H1 (cell line): ENCODE measurements at regions not wholly inside any gene's neighbourhood (a gene's known extent, or its start where the extent isn't known, plus 50 kb on each side); places are given as distances from the start of the nearest gene placed in this dataset.

Experiments used
- CTCF ChIA-PET: fragments of 300-600 bp; sonication (Branson Sonifier 250); formaldehyde crosslinking; loops from one replicate; lab custom pipeline; 2021; ENCODE audit not compliant: partially characterized antibody; lab: Charles Lee
- POLR2A ChIA-PET: fragments of 300-600 bp; sonication (Branson Sonifier 250); formaldehyde crosslinking; loops from one replicate; lab custom pipeline; 2021; ENCODE audit warnings: inconsistent platforms; ENCODE audit not compliant: partially characterized antibody; lab: Charles Lee
- DNase-seq, 2 experiments: peaks; one replicate each; pipeline versions ENCODE4 v3.0.0 to v3.0.0-alpha.2; 2010 to 2022; ENCODE audit warnings: low spot score in 2 of 2, low read depth in 1 of 2, mixed read lengths in 1 of 2
- FAIRE-seq: peaks from 2 replicates; lab custom pipeline; 2011; peaks lifted over from hg19 to GRCh38; lab: Jason Lieb, UNC
- H2AFZ ChIP-seq: 2 replicates; pipeline ENCODE4 v1.8.1; 2012; ENCODE audit warnings: low read length, inconsistent platforms
- H2AK5ac ChIP-seq: 2 replicates; pipeline ENCODE4 v1.6.1; 2013; ENCODE audit warnings: low read depth, low read length
- H2BK120ac ChIP-seq: replicated peaks from 2 replicates; pipeline ENCODE3; 2013; ENCODE audit warnings: low read depth, low read length, inconsistent platforms
- H2BK12ac ChIP-seq: 2 replicates; pipeline ENCODE4 v1.6.1; 2013; ENCODE audit warnings: low read depth, low read length
- H2BK15ac ChIP-seq: 2 replicates; pipeline ENCODE4 v1.6.1; 2013; ENCODE audit warnings: low read length
- H2BK20ac ChIP-seq: 2 replicates; pipeline ENCODE4 v1.6.1; 2013; ENCODE audit warnings: low read length
- H2BK5ac ChIP-seq: 2 replicates; pipeline ENCODE4 v1.6.1; 2013; ENCODE audit warnings: low read depth, low read length
- H3K14ac ChIP-seq: 2 replicates; pipeline ENCODE4 v1.6.1; 2013; ENCODE audit warnings: inconsistent platforms; ENCODE audit not compliant: insufficient read length
- H3K18ac ChIP-seq: 2 replicates; pipeline ENCODE4 v1.6.1; 2013; ENCODE audit warnings: low read length; ENCODE audit errors: extremely low read depth
- H3K23ac ChIP-seq: 2 replicates; pipeline ENCODE4 v1.6.1; 2013; ENCODE audit warnings: inconsistent platforms; ENCODE audit not compliant: insufficient read length
- H3K23me2 ChIP-seq: 2 replicates; pipeline ENCODE4 v1.6.1; 2013; ENCODE audit warnings: low read depth, low read length
- H3K27ac ChIP-seq: 2 replicates; pipeline ENCODE4 v1.6.1; 2011; ENCODE audit warnings: low read depth, low read length, inconsistent platforms
- H3K27me3 ChIP-seq, 4 experiments: replicated peaks in 1 of 4; 1 replicate in 1 of 4; 2 replicates in 3 of 4; pipeline versions ENCODE4 v1.6.1 to v1.8.1; 2011 to 2013; ENCODE audit warnings: low read length in 3 of 4, mild to moderate bottlenecking in 3 of 4, inconsistent platforms in 2 of 4, mixed read lengths in 2 of 4, moderate library complexity in 1 of 4; ENCODE audit not compliant: control insufficient read depth in 3 of 4, insufficient read depth in 3 of 4; ENCODE audit errors: extremely low read depth in 1 of 4
- H3K36me3 ChIP-seq, 4 experiments: 2 replicates each; pipeline versions ENCODE4 v1.6.1 to v1.8.1; 2011 to 2013; ENCODE audit warnings: mild to moderate bottlenecking in 4 of 4, low read length in 3 of 4, moderate library complexity in 2 of 4, control low read depth in 1 of 4, inconsistent platforms in 1 of 4; ENCODE audit not compliant: insufficient read depth in 4 of 4, control insufficient read depth in 2 of 4
- H3K4ac ChIP-seq: replicated peaks from 2 replicates; pipeline ENCODE3; 2013; ENCODE audit warnings: low read length, low read depth, mixed read lengths, inconsistent platforms; ENCODE audit not compliant: insufficient read length
- H3K4me1 ChIP-seq, 4 experiments: replicated peaks in 1 of 4; 1 replicate in 1 of 4; 2 replicates in 3 of 4; pipeline versions ENCODE4 v1.6.1 to v1.8.1; 2011 to 2013; ENCODE audit warnings: low read length in 3 of 4, inconsistent platforms in 2 of 4, mixed read lengths in 1 of 4; ENCODE audit not compliant: insufficient read depth in 4 of 4, control insufficient read depth in 3 of 4
- H3K4me2 ChIP-seq, 2 experiments: 2 replicates each; pipeline versions ENCODE4 v1.6.1 to v1.8.1; 2011 to 2013; ENCODE audit warnings: low read depth in 2 of 2, low read length in 2 of 2, control low read depth in 1 of 2, inconsistent platforms in 1 of 2, mild to moderate bottlenecking in 1 of 2; ENCODE audit not compliant: insufficient read depth in 1 of 2
- H3K4me3 ChIP-seq, 4 experiments: fragments of 200-600, 300-600 bp in 1 of 4; sonication (generic), shearing (Covaris generic), sonication (Bioruptor Twin) in 1 of 4; 2 replicates each; pipeline versions ENCODE4 v1.5.1 to v1.8.1; 2011 to 2016; ENCODE audit warnings: low read length in 4 of 4, low read depth in 3 of 4, control low read depth in 2 of 4, inconsistent platforms in 2 of 4, mild to moderate bottlenecking in 2 of 4, mixed read lengths in 1 of 4, moderate library complexity in 1 of 4; ENCODE audit not compliant: insufficient read depth in 2 of 4; ENCODE audit errors: extremely low read depth in 1 of 4
- H3K56ac ChIP-seq: replicated peaks from 2 replicates; pipeline ENCODE3; 2013; ENCODE audit warnings: low read depth, mild to moderate bottlenecking, mixed read lengths, low read length, inconsistent platforms; ENCODE audit not compliant: insufficient read length
- H3K79me1 ChIP-seq: 2 replicates; pipeline ENCODE4 v1.6.1; 2013; ENCODE audit warnings: low read depth, low read length, control low read depth
- H3K79me2 ChIP-seq, 2 experiments: 2 replicates each; pipeline versions ENCODE4 v1.6.1 to v1.8.1; 2012 to 2013; ENCODE audit warnings: low read length in 2 of 2, mild to moderate bottlenecking in 2 of 2, inconsistent platforms in 1 of 2; ENCODE audit not compliant: insufficient read depth in 2 of 2, control insufficient read depth in 1 of 2
- H3K9ac ChIP-seq, 4 experiments: replicated peaks in 1 of 4; 1 replicate in 1 of 4; 2 replicates in 3 of 4; pipeline versions ENCODE4 v1.6.1 to v1.8.1; 2011 to 2013; ENCODE audit warnings: low read depth in 3 of 4, low read length in 3 of 4, control low read depth in 2 of 4, mild to moderate bottlenecking in 2 of 4, moderate library complexity in 2 of 4, inconsistent platforms in 1 of 4; ENCODE audit errors: extremely low read depth in 1 of 4
- H3K9me3 ChIP-seq, 2 experiments: 2 replicates each; pipeline versions ENCODE4 v1.6.1 to v1.8.1; 2012 to 2013; ENCODE audit warnings: mild to moderate bottlenecking in 2 of 2, moderate library complexity in 2 of 2, control low read depth in 1 of 2, inconsistent platforms in 1 of 2, low read depth in 1 of 2, low read length in 1 of 2, mixed read lengths in 1 of 2; ENCODE audit not compliant: insufficient read depth in 2 of 2
- H4K20me1 ChIP-seq, 2 experiments: replicated peaks in 1 of 2; 2 replicates each; pipeline versions ENCODE3 to v1.8.1; 2011 to 2013; ENCODE audit warnings: inconsistent platforms in 2 of 2, low read length in 2 of 2, mild to moderate bottlenecking in 1 of 2; ENCODE audit not compliant: insufficient read depth in 2 of 2, control insufficient read depth in 1 of 2
- H4K5ac ChIP-seq: 2 replicates; pipeline ENCODE4 v1.6.1; 2013; ENCODE audit warnings: low read length, low read depth, mixed read lengths, inconsistent platforms; ENCODE audit not compliant: insufficient read length
- H4K8ac ChIP-seq: 2 replicates; pipeline ENCODE4 v1.8.0; 2013; ENCODE audit warnings: mild to moderate bottlenecking, moderate library complexity, low read length, inconsistent platforms; ENCODE audit not compliant: insufficient read depth; ENCODE audit errors: extremely low read depth
- H4K91ac ChIP-seq: replicated peaks from 2 replicates; pipeline ENCODE3; 2013; ENCODE audit warnings: low read length, mixed read lengths, inconsistent platforms; ENCODE audit not compliant: insufficient read length
- CBX5 ChIP-seq: fragments of 300-800, 300-1000 bp; sonication (generic); IDR thresholded peaks from 2 replicates; pipeline ENCODE4 v1.7.1; 2016; ENCODE audit warnings: antibody characterized with exemption, low read length, low read depth
- CHD1 ChIP-seq: IDR thresholded peaks from 2 replicates; pipeline ENCODE4 v1.6.1; 2012; ENCODE audit warnings: low read depth, low read length, improper control_type of control experiment
- CHD2 ChIP-seq: IDR thresholded peaks from 2 replicates; pipeline ENCODE4 v1.6.1; 2012; ENCODE audit warnings: low read length, improper control_type of control experiment
- CTBP2 ChIP-seq: IDR thresholded peaks from 2 replicates; pipeline ENCODE4 v1.7.0; 2011; ENCODE audit warnings: borderline replicate concordance, mild to moderate bottlenecking, moderate library complexity, mixed read lengths, low read length; ENCODE audit not compliant: insufficient read depth, insufficient read length
- EZH2 ChIP-seq: fragments of 200-600 bp; sonication (generic); IDR thresholded peaks from 2 replicates; pipeline ENCODE4 v1.7.1; 2012; ENCODE audit warnings: low read depth, mild to moderate bottlenecking, moderate library complexity, low read length, inconsistent platforms; ENCODE audit not compliant: severe bottlenecking
- GTF2F1 ChIP-seq: IDR thresholded peaks from 2 replicates; pipeline ENCODE4 v1.6.1; 2012; ENCODE audit warnings: low read depth, low read length, improper control_type of control experiment, borderline replicate concordance
- MAX ChIP-seq: IDR thresholded peaks from 2 replicates; pipeline ENCODE4 v1.6.1; 2012; ENCODE audit warnings: inconsistent platforms
- NANOG ChIP-seq: IDR thresholded peaks from 2 replicates; pipeline ENCODE4 v1.6.1; 2011; ENCODE audit warnings: low read length, low read depth, mild to moderate bottlenecking, inconsistent platforms; ENCODE audit not compliant: insufficient read depth, poor library complexity, severe bottlenecking
- POLR2A ChIP-seq, 2 experiments: IDR thresholded peaks; 1 replicate in 1 of 2; 2 replicates in 1 of 2; pipeline ENCODE4 v1.6.1; 2011; ENCODE audit warnings: low read depth in 2 of 2, low read length in 2 of 2, mild to moderate bottlenecking in 2 of 2; ENCODE audit errors: control extremely low read depth in 1 of 2
- SIRT6 ChIP-seq: IDR thresholded peaks from one replicate; pipeline ENCODE4 v1.7.1; 2012; ENCODE audit warnings: low read length, inconsistent platforms
- TF ChIP-seq, protein P1 (sequence below): IDR thresholded peaks from 2 replicates; pipeline ENCODE4 v1.6.1; 2011; ENCODE audit warnings: low read length, improper control_type of control experiment

GRCh38 chr18:22493255-22493654 lies 75.5 kb upstream of the CTAGE1 start:
- DNase-seq (no peak), FAIRE-seq (no peak)
- no peak overlapping the region for H2BK12ac ChIP-seq
- H3K79me2 ChIP-seq: no peaks in the 10 kb centered on the region
- H2AK5ac ChIP-seq: no peak overlapping the region
- no peak overlapping the region for H3K18ac ChIP-seq
- ChIA-PET CTCF (interaction anchor here (0.5 to 2.3 kb wide), 9 partner anchors 11 to 645 kb away, joined by 3 to 8 read pairs (median 4); no protein-coding TSS in a partner anchor), POLR2A (no interaction called here)
- no peak overlapping the region for H2BK120ac ChIP-seq
- H3K36me3 ChIP-seq: no peaks in the 10 kb centered on the region
- no peaks in the 10 kb centered on the region for H4K20me1 ChIP-seq
- no peaks in the 10 kb centered on the region; a peak in 1 of 4 replicates for H3K9me3 ChIP-seq
- no peak overlapping the region for H4K8ac ChIP-seq
- no peaks in the 10 kb centered on the region for H3K79me1 ChIP-seq
- H3K4me2 ChIP-seq: no peak overlapping the region
- H4K5ac ChIP-seq: no peak overlapping the region
- no peak overlapping the region for H2BK15ac ChIP-seq
- no peak overlapping the region for H3K27ac ChIP-seq
- no peak overlapping the region for H4K91ac ChIP-seq
- H3K4ac ChIP-seq: no peak overlapping the region
- no peak overlapping the region for H2AFZ ChIP-seq
- H3K27me3 ChIP-seq: no peaks in the 10 kb centered on the region
- H3K4me1 ChIP-seq: no peaks in the 10 kb centered on the region
- H3K9ac ChIP-seq: no peak overlapping the region
- no peak overlapping the region for H2BK5ac ChIP-seq
- no peak overlapping the region for H2BK20ac ChIP-seq
- H3K23ac ChIP-seq: no peak overlapping the region
- H3K4me3 ChIP-seq: no peak overlapping the region
- no peaks in the 10 kb centered on the region for H3K23me2 ChIP-seq
- TF ChIP-seq SIRT6 (no peak), EZH2 (no peak), NANOG (no peak), CBX5 (no peak), CHD1 (no peak), GTF2F1 (no peak), CTBP2 (no peak), CHD2 (no peak), POLR2A (IDR thresholded peaks at IDR 0.05; ENCODE audit: control extremely low read depth in 1 of 2, low read depth in 2 of 2, low read length in 2 of 2) (no peak), MAX (no peak)
- TF ChIP-seq, protein P1, sequence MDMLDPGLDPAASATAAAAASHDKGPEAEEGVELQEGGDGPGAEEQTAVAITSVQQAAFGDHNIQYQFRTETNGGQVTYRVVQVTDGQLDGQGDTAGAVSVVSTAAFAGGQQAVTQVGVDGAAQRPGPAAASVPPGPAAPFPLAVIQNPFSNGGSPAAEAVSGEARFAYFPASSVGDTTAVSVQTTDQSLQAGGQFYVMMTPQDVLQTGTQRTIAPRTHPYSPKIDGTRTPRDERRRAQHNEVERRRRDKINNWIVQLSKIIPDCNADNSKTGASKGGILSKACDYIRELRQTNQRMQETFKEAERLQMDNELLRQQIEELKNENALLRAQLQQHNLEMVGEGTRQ: no peak
- H3K56ac ChIP-seq: no peak overlapping the region
- no peak overlapping the region for H3K14ac ChIP-seq
